Neural progenitor cell (in vitro differentiated cells): ENCODE measurements at regions not wholly inside any gene's neighbourhood (a gene's known extent, or its start where the extent isn't known, plus 50 kb on each side); places are given as distances from the start of the nearest gene placed in this dataset.

Source experiments
- DNase-seq: peaks from one replicate; pipeline ENCODE4 v3.0.0-alpha.2; 2016; ENCODE audit warnings: low spot score
- H2AFZ ChIP-seq: fragments of 200-600 bp; sonication (generic); replicated peaks from 2 replicates; pipeline ENCODE4 v1.6.1; 2016; ENCODE audit warnings: antibody characterized with exemption
- H3F3A ChIP-seq: fragments of 200-600 bp; sonication (generic); 2 replicates; pipeline ENCODE4 v1.6.1; 2016; ENCODE audit warnings: antibody characterized with exemption, low read depth
- H3K27ac ChIP-seq: fragments of 200-600 bp; sonication (generic); 2 replicates; pipeline ENCODE4 v1.5.1; 2016; ENCODE audit warnings: mild to moderate bottlenecking
- H3K27me3 ChIP-seq: fragments of 200-600 bp; sonication (generic); 2 replicates; pipeline ENCODE4 v1.6.1; 2016; ENCODE audit warnings: mild to moderate bottlenecking, moderate library complexity
- H3K36me3 ChIP-seq: fragments of 200-600 bp; sonication (generic); 2 replicates; pipeline ENCODE4 v1.5.1; 2016
- H3K4me1 ChIP-seq: fragments of 200-600 bp; sonication (generic); 2 replicates; pipeline ENCODE4 v1.6.1; 2016; ENCODE audit warnings: mixed run types
- H3K4me2 ChIP-seq: fragments of 200-600 bp; sonication (generic); 2 replicates; pipeline ENCODE4 v1.6.1; 2016
- H3K4me3 ChIP-seq: fragments of 200-600 bp; sonication (generic); 2 replicates; pipeline ENCODE4 v1.5.1; 2016
- H3K79me2 ChIP-seq: fragments of 200-600 bp; sonication (generic); 2 replicates; pipeline ENCODE4 v1.6.1; 2016; ENCODE audit warnings: low read depth
- H3K9ac ChIP-seq: fragments of 200-600 bp; sonication (generic); 2 replicates; pipeline ENCODE4 v1.6.1; 2016
- H3K9me3 ChIP-seq: fragments of 200-600 bp; sonication (generic); 2 replicates; pipeline ENCODE4 v1.5.1; 2016; ENCODE audit warnings: low read depth
- H4K20me1 ChIP-seq: fragments of 200-600 bp; sonication (generic); 2 replicates; pipeline ENCODE4 v1.6.1; 2016; ENCODE audit warnings: low read depth
- H3K27ac Mint-ChIP-seq: 3 replicates; pipeline ENCODE4 v1.8.0; 2021; ENCODE audit warnings: mixed read lengths
- H3K27me3 Mint-ChIP-seq: 2 replicates; pipeline ENCODE4 v1.8.0; 2022; ENCODE audit warnings: low read depth, mild to moderate bottlenecking, inconsistent platforms, moderate library complexity, mixed read lengths; ENCODE audit not compliant: insufficient read depth
- H3K36me3 Mint-ChIP-seq: 3 replicates; pipeline ENCODE4 v1.8.0; 2021; ENCODE audit warnings: mixed read lengths
- H3K4me1 Mint-ChIP-seq: 3 replicates; pipeline ENCODE4 v1.8.0; 2021; ENCODE audit warnings: mixed read lengths
- H3K4me3 Mint-ChIP-seq: 3 replicates; pipeline ENCODE4 v1.8.0; 2021; ENCODE audit warnings: mild to moderate bottlenecking, moderate library complexity, mixed read lengths
- H3K9me3 Mint-ChIP-seq: 3 replicates; pipeline ENCODE4 v1.8.0; 2020; ENCODE audit warnings: mixed read lengths
- EZH2 ChIP-seq: fragments of 200-600 bp; sonication (generic); IDR thresholded peaks from 2 replicates; pipeline ENCODE4 v1.6.1; 2017; ENCODE audit warnings: antibody characterized with exemption, mild to moderate bottlenecking, moderate library complexity
- EZH2phosphoT487 ChIP-seq: fragments of 200-600 bp; sonication (generic); IDR thresholded peaks from 2 replicates; pipeline ENCODE4 v1.6.1; 2017; ENCODE audit warnings: antibody characterized with exemption
- TF ChIP-seq, protein P1 (sequence below): fragments of 200-600 bp; sonication (generic); IDR thresholded peaks from 2 replicates; pipeline ENCODE4 v1.5.1; 2017; ENCODE audit warnings: antibody characterized with exemption, mild to moderate bottlenecking

DNA sequence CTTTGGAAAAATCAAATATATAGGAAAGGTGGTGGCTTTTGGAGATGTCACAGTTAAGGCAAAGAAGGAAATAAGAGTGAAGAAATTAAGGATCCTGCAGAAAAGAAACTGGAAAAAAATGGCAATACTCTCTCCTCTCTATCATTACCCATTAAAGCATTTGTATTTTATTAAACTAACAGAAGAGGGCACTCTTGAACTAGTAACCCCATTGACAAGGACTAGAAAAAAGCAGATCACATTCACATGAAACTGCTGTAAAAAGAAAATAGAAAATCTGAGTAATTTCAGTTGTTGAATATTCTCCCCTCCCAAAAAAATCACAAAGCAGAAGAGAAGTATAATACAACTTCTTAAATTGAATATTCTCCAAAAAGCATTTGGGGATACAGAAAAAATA, 104.1 kb upstream of the SLC35B3 start:
- H3K36me3 Mint-ChIP-seq: no peaks in the 10 kb centered on the region
- peak; percentile 12 for DNase-seq
- no peaks in the 10 kb centered on the region for H4K20me1 ChIP-seq

DNA sequence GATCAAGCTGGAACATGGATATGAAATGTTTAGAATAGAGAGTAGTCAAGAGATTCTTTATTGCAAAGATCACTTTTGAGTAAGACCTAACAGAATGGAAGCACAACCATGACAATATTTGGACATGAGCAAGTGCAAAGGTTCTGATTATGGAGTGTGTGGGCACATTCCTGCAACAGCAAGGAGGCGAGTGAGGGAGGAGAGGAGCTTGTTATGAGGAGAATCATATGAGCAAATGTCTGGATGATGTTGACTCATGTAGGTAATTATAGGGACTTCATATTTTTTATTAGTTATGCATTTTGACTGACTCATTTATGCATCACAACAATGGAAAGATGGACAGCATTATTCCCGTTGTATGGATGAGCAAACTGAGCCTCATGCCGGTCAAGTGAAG, 100.8 kb upstream of the SLC35B3 start:
- no peaks in the 10 kb centered on the region for H4K20me1 ChIP-seq
- Mint-ChIP-seq H3K27me3 (peaks cover 2% of the 10 kb centered on the region), H3K4me1 (no peaks in the 10 kb centered on the region), H3K4me3 (no peak overlapping the region), H3K27ac (no peak overlapping the region), H3K9me3 (peaks cover 16% of the 10 kb centered on the region), H3K36me3 (no peaks in the 10 kb centered on the region)
- H3K27ac ChIP-seq: no peak overlapping the region
- H2AFZ ChIP-seq: no peak overlapping the region
- H3F3A ChIP-seq: no peaks in the 10 kb centered on the region
- TF ChIP-seq EZH2phosphoT487 (no peak), EZH2 (no peak)
- TF ChIP-seq, protein P1, sequence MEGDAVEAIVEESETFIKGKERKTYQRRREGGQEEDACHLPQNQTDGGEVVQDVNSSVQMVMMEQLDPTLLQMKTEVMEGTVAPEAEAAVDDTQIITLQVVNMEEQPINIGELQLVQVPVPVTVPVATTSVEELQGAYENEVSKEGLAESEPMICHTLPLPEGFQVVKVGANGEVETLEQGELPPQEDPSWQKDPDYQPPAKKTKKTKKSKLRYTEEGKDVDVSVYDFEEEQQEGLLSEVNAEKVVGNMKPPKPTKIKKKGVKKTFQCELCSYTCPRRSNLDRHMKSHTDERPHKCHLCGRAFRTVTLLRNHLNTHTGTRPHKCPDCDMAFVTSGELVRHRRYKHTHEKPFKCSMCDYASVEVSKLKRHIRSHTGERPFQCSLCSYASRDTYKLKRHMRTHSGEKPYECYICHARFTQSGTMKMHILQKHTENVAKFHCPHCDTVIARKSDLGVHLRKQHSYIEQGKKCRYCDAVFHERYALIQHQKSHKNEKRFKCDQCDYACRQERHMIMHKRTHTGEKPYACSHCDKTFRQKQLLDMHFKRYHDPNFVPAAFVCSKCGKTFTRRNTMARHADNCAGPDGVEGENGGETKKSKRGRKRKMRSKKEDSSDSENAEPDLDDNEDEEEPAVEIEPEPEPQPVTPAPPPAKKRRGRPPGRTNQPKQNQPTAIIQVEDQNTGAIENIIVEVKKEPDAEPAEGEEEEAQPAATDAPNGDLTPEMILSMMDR: no peak
- no peaks in the 10 kb centered on the region for H3K36me3 ChIP-seq
- no peak overlapping the region for H3K9ac ChIP-seq
- no peak overlapping the region for H3K4me2 ChIP-seq
- no peaks in the 10 kb centered on the region for H3K4me1 ChIP-seq
- H3K27me3 ChIP-seq: no peaks in the 10 kb centered on the region
- H3K9me3 ChIP-seq: peaks cover 7% of the 10 kb centered on the region
- no peaks in the 10 kb centered on the region for H3K79me2 ChIP-seq
- H3K4me3 ChIP-seq: no peak overlapping the region
- DNase-seq: no peak

More for the DNA sequence above, 104.1 kb upstream of the SLC35B3 start:
- no peaks in the 10 kb centered on the region for H3K27me3 ChIP-seq
- Mint-ChIP-seq H3K9me3 (peaks cover 16% of the 10 kb centered on the region), H3K4me3 (no peak overlapping the region), H3K4me1 (no peaks in the 10 kb centered on the region), H3K27me3 (peaks cover 2% of the 10 kb centered on the region), H3K27ac (no peak overlapping the region)
- H3K4me3 ChIP-seq: no peak overlapping the region
- no peak for TF ChIP-seq EZH2
- no peak for TF ChIP-seq EZH2phosphoT487
- TF ChIP-seq, protein P1: peak; percentile 51
- H3K27ac ChIP-seq: no peak overlapping the region
- no peaks in the 10 kb centered on the region for H3F3A ChIP-seq
- H3K36me3 ChIP-seq: no peaks in the 10 kb centered on the region
- no peak overlapping the region for H3K9ac ChIP-seq
- no peaks in the 10 kb centered on the region for H3K79me2 ChIP-seq
- peaks cover 7% of the 10 kb centered on the region for H3K9me3 ChIP-seq
- H3K4me1 ChIP-seq: no peaks in the 10 kb centered on the region
- no peak overlapping the region for H2AFZ ChIP-seq
- no peak overlapping the region for H3K4me2 ChIP-seq

DNA sequence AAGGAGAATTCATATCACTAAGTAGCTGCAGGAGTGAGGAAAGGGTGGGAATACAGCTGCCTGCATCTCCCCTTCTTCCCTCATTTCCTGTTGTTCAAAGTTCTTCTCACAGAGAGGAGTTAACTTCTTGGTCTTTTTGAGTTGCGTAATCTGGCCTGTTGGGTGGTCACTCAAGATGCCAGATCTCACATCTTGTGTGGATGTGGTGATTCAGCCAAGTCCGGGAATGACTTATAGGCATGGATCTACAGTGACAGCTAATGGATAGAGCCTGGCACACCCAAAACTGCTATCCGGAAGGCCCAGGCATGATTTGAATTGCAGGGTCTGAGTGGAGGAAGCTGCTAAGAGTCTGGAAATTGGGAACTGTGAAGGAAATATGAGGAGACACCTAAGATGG, 100.2 kb upstream of the SLC35B3 start:
- Mint-ChIP-seq H3K4me3 (no peak overlapping the region), H3K4me1 (peaks cover 3% of the 10 kb centered on the region), H3K9me3 (peaks cover 10% of the 10 kb centered on the region), H3K27ac (no peak overlapping the region), H3K27me3 (peaks cover 2% of the 10 kb centered on the region), H3K36me3 (no peaks in the 10 kb centered on the region)
- Histone ChIP-seq H3K4me1 (peaks cover 4% of the 10 kb centered on the region), H3K27me3 (no peaks in the 10 kb centered on the region), H3K79me2 (no peaks in the 10 kb centered on the region), H3K27ac (no peak overlapping the region), H3F3A (no peaks in the 10 kb centered on the region), H3K4me2 (no peak overlapping the region), H2AFZ (no peak overlapping the region), H4K20me1 (no peaks in the 10 kb centered on the region), H3K9ac (no peak overlapping the region), H3K36me3 (no peaks in the 10 kb centered on the region), H3K4me3 (no peak overlapping the region), H3K9me3 (peaks cover 4% of the 10 kb centered on the region)
- no peak for DNase-seq
- TF ChIP-seq EZH2phosphoT487 (no peak), EZH2 (no peak)
- TF ChIP-seq, protein P1: no peak
